ENCODE measurements at regions not wholly inside any gene's neighbourhood (a gene's known extent, or its start where the extent isn't known, plus 50 kb on each side); places are given as distances from the start of the nearest gene placed in this dataset.

GRCh38 chr2:225137971-225138370 is 95.7 kb upstream of the DOCK10 start:
- DNase-seq (ENCODE audit: low read depth, low spot score) = no peak

DNA sequence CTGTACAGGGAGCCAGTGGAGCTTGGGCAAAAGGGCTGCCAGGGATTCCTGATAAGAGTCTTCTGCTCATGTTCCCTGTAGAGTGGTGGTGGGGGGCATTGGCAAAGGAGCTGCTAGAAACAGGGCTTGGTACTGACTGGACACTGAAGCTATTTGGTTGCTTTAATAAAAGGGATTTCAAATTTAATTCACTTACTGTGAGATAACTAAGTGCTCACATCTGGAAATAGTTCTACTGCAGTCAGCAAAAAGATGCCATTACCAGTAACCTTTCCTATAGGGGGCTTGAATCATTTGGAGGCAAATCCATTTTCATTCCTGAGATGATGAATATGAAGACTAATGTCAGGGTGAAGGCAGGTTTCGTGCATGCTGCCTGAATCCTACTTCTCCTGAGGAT is 94.3 kb upstream of the DOCK10 start:
- no peak for DNase-seq (ENCODE audit: low read depth, low spot score)

DNA sequence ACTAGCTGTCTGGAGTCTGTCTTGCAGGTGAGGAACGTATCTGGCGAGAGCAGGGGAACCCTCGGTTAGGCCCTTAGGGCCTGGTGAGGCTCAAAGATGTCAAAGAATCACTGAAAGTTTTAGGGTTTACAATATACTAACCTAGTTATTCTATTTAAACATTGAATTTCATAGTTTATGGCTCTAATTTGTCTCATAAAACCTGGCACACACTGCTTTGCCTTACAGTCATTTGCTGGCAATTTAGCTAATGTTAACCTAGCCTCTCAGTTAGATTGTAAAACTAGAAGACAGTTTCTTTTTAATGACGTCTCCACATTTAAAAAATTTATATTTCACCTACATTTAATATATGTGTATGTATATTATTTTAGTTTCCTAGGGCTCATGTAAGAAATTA is 89.6 kb upstream of the DOCK10 start:
- DNase-seq (ENCODE audit: low read depth, low spot score) = no peak

DNA sequence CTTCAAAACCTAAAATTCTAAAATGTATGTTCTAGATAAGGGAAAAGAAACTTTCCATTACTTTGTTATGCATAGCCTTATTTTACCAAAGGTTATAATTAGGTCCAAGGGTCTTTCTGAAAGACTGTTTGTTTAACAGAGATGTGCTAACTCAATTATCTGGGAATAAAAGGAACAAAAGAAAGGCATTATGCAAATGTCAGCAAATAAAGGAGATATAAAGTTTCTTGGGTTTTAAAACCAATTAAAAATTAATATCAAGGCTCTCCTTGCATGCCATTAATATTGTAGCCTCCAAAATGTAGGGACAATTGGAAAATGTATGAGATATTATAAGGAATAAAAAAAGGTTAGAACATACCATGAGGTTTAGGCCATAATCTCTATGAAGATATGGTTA is 87.8 kb upstream of the DOCK10 start:
- DNase-seq (ENCODE audit: low read depth, low spot score) = no peak

DNA sequence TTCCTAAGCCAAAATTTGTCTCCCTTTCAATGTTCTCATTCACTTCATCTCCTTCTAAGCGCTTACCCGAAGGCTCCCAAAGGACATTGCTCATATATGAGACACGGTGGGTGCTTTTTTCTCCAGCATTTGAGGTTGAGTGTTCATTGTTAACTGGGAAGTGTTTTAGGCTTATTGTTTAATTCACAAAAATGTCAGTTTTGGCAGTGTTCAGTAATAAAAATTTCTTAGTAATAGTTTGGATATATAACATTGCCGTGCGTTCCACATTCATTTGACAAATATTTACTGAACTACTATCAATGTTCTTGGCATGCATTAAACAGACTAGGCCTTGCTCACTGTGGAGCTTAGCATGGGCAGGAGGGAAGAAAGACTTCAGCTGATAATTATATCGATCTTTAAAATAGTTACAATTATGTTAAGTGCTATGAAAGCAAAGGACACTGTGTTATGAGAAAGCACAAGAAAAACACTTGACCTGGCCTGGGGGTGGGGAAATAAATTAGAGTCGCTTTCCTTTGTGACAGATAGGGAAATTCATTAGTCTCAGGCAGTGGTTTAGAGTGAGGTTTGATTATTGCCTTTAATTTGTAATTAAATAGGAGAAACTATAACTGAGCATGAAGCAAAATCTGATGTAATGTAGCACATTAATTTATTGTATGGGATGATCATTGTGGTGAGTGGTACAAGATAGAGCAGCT is 82.2 kb upstream of the DOCK10 start:
- no peak for DNase-seq (ENCODE audit: low read depth, low spot score)

DNA sequence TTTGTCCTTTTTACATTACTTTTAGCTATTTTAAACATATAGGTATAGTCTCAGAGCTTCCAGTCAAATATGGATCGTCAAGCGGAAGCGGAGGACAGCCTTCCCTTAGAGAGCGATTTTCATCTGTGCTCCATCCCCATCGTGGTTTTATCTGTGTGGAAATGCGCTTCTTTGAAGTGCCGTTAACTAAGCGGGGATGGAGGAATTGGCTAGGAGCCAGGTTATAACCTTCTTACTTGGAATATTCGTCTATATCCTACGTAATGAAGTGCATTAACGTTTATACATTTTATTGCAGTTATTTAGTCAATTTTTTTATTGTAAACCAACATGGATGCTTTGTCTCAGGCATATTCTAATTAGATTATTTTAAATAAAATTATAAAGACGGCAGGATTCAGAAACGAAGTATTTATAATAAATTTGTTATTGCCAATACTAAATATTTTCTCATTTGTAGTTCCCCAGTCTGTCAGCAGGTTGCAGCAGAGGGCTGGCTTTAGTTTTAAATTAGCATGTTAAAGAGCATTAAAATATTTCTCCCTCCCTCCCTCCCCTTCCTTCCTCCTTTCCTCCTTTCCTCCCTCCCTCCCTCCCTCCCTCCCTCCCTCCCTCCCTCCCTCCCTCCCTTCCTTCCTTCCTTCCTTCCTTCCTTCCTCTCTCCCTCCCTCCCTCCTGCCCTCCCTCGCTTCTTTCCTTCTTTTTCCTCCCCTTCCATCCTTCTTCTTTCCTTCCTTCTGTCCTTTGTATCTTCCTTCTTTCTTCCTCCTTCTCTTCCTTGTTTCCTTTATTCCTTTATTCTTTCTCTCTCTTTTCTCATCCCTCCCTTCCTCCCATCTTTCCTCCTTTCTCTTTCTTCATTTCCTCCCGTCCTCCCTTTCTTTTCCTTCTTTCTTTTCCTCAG is 80.6 kb upstream of the DOCK10 start:
- DNase-seq (ENCODE audit: low read depth, low spot score) = no peak

DNA sequence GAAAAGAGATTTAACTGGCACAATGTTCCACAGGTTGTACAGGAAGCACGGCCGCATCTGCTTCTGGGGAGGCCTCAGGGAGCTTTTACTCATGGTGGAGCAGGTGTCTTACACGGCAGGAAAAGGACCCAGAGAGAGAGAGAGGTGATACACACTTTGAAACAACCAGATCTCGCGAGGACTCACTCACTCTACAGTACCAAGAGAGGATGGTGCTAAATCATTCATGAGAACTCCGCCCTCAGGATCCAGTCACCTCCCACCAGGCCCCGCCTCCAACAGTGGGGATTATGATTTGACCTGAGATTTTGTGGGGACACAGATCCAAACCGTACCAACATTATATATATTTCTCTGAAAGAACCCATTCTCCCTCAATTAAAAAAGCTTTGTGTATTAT is 79.7 kb upstream of the DOCK10 start:
- DNase-seq (ENCODE audit: low read depth, low spot score) = no peak

DNA sequence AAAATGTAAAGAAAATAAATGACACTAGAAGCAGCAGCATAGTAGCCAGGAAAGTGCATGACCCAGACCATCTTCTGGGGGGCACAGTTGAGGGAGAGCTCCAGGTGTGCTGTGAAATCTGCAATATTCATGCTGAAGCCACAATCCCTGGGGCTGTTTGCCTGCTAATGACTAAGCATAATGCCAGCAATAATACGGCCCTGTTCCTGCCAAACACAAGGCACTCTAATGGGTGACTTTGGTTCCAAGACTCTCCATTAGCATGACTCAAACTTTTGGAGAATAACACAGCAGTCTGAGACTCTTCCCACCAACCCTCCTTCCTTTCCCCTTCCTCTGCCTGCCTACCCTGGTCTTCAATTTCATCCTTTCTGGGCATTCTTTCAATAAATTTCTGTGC is 77.9 kb upstream of the DOCK10 start:
- DNase-seq (ENCODE audit: low read depth, low spot score) = no peak

- DNase-seq (ENCODE audit: low read depth, low spot score) = no peak
Observed at GRCh38 chr2:225117051-225117716, 74.9 kb upstream of the DOCK10 start.

GRCh38 chr2:225114786-225115323 is 72.6 kb upstream of the DOCK10 start:
- DNase-seq (ENCODE audit: low read depth, low spot score) = no peak

GRCh38 chr2:225113371-225114015 is 71.2 kb upstream of the DOCK10 start:
- no peak for DNase-seq (ENCODE audit: low read depth, low spot score)

DNA sequence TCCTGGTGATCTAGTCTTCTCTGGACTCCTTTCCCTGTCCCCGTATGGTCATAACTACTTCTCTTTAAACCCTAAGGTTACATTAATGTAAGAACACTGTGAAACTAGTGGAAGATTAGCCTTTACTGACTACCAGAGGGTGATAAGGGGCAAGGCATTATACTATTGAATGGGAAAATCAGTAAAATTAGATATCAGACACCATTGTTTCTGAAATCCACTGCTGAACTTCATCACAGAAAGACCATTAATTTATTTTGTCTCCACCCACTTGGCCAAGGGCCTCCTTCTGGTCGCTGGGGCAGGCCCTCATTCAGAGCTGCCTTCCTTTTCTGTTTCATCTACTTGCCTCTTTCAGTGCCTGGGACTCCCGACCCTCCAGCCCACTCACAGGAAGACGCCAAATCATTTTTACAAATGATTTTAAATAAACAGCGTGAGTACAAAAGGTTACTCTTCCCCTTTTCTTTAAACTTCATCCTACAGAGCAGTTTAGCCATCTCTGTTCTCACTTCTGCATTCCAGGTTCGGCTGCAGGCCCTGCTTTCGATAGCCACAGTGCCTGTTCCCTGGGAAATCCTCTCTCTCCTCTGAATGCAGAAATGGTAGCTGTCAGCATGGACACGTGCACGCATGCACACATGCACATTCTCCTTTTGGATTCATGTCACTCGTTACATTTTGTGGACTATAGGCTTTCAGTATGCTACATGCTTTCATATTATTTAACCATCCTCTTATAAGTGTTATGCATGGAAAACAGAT is 70.3 kb upstream of the DOCK10 start:
- DNase-seq (ENCODE audit: low read depth, low spot score) = no peak

- no peak for DNase-seq (ENCODE audit: low read depth, low spot score)
Observed at GRCh38 chr2:225108805-225109204, 66.5 kb upstream of the DOCK10 start.

- DNase-seq (ENCODE audit: low read depth, low spot score) = no peak
Observed at GRCh38 chr2:225104971-225105370, 62.7 kb upstream of the DOCK10 start.

DNA sequence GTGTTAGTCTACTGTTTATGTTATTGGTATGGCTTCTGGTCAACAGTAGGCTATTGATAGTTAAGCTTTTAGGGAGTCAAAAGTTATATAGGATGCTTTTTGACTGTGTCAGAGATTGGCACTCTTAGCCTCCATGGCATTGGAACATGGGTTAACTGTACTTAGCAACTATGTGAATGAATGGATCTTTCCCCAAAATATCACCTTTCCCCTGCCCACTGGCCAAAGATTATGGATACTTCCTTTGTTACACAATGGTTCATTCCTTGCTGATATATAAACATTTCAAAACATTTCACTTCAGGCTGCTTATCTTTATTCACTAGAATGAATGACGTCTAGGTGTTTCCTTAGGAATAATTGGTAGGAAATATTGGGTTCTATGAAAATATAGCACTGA is 62.1 kb upstream of the DOCK10 start:
- no peak for DNase-seq (ENCODE audit: low read depth, low spot score)

- DNase-seq (ENCODE audit: low read depth, low spot score) = no peak
Observed at GRCh38 chr2:225103737-225104141, 61.5 kb upstream of the DOCK10 start.

DNA sequence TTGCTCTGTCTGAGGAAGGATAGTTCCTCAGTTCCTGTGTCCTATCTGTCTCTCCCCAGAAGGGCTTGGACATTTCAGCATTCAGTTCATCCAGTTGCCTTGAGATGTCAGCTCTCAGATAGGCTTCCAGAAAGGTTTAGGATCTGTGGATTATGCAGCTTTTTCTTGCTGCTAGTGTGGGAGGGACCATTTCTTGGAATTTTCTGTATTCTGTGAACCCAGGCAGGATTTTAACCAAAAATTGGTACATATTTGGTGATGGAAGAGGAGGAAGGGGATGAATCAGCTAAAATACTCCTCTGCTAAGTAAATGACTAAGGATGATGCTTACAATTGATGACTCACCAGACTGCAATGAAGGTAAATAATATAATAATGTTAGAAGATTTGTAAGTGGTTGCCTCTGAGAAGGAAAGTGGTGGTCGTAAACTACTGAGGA is 58.6 kb upstream of the DOCK10 start:
- DNase-seq (ENCODE audit: low read depth, low spot score) = no peak

GRCh38 chr2:225100269-225100668 is 58.0 kb upstream of the DOCK10 start:
- no peak for DNase-seq (ENCODE audit: low read depth, low spot score)

GRCh38 chr2:225097035-225097434 is 54.8 kb upstream of the DOCK10 start:
- no peak for DNase-seq (ENCODE audit: low read depth, low spot score)
